Glomerular visceral epithelial cell (primary cell): ENCODE measurements at regions not wholly inside any gene's neighbourhood (a gene's known extent, or its start where the extent isn't known, plus 50 kb on each side); places are given as distances from the start of the nearest gene placed in this dataset.
A peak's percentile ranks its signal among the peaks of the same experiment; 100 is the strongest.

Source experiments
- DNase-seq: peaks from one replicate; pipeline ENCODE4 v3.0.0-alpha.2; 2016; ENCODE audit errors: extremely low spot score

- peak; percentile 72 for DNase-seq
Measured at GRCh38 chr5:155839251-155840037, 487.5 kb upstream of the SGCD start.

GRCh38 chr5:155844542-155844941 is 482.4 kb upstream of the SGCD start:
- DNase-seq = no peak

GRCh38 chr5:155850370-155850769 is 476.6 kb upstream of the SGCD start:
- no peak for DNase-seq

GRCh38 chr5:155866971-155867370 is 460.0 kb upstream of the SGCD start:
- no peak for DNase-seq

GRCh38 chr5:155867522-155868088 is 459.4 kb upstream of the SGCD start:
- DNase-seq = no peak

- DNase-seq = no peak
Measured at GRCh38 chr5:155870636-155871035, 456.3 kb upstream of the SGCD start.

GRCh38 chr5:155871623-155872022 is 455.3 kb upstream of the SGCD start:
- DNase-seq = no peak

- peak; percentile 5 for DNase-seq
Measured at GRCh38 chr5:155872629-155873220, 454.2 kb upstream of the SGCD start.

- DNase-seq = no peak
Measured at GRCh38 chr5:155878991-155879575, 447.9 kb upstream of the SGCD start.

- peak; percentile 35 for DNase-seq
Measured at GRCh38 chr5:155884041-155884440, 442.9 kb upstream of the SGCD start.

GRCh38 chr5:155885199-155885598 is 441.8 kb upstream of the SGCD start:
- no peak for DNase-seq

GRCh38 chr5:155886311-155887031 is 440.5 kb upstream of the SGCD start:
- no peak for DNase-seq

GRCh38 chr5:155895484-155895883 is 431.5 kb upstream of the SGCD start:
- no peak for DNase-seq

GRCh38 chr5:155897761-155898160 is 429.2 kb upstream of the SGCD start:
- no peak for DNase-seq

GRCh38 chr5:155898284-155898683 is 428.7 kb upstream of the SGCD start:
- DNase-seq = no peak

- no peak for DNase-seq
Measured at GRCh38 chr5:155903791-155904190, 423.2 kb upstream of the SGCD start.

GRCh38 chr5:155905364-155905763 is 421.6 kb upstream of the SGCD start:
- DNase-seq = peak; percentile 30

GRCh38 chr5:155906046-155906445 is 420.9 kb upstream of the SGCD start:
- DNase-seq = no peak

- no peak for DNase-seq
Measured at GRCh38 chr5:155908543-155908942, 418.4 kb upstream of the SGCD start.

- no peak for DNase-seq
Measured at GRCh38 chr5:155912291-155912690, 414.7 kb upstream of the SGCD start.

- no peak for DNase-seq
Measured at GRCh38 chr5:155914766-155915165, 412.2 kb upstream of the SGCD start.

GRCh38 chr5:155915601-155916000 is 411.4 kb upstream of the SGCD start:
- peak; percentile 56 for DNase-seq
